ENCODE measurements at regions not wholly inside any gene's neighbourhood (a gene's known extent, or its start where the extent isn't known, plus 50 kb on each side); places are given as distances from the start of the nearest gene placed in this dataset.

DNA sequence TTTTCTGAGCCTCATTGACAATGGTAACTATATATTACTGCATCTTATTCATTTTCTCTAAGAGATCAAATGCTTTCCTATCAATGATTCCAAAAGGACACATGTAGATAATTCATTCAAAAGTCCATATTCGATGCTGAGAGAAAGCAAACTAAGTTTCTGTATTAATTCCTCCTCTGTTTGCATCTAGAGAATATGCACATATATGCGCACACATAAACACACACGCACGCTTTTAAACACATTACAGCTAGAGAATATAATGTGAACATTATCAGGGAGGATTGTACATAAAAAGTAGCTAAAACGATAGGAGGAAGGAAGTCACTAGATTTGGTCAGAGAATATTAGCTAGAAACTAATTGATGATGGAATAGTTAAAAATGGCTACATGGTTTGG lies 379.0 kb upstream of the NETO1 start:
- no peak for TF ChIP-seq CTCF (IDR thresholded peaks at IDR 0.05)
- TF ChIP-seq POLR2AphosphoS5 (IDR thresholded peaks at IDR 0.05), result no peak
- no peak for TF ChIP-seq POLR2A (IDR thresholded peaks at IDR 0.05)

All from transverse colon (tissue), 4 donors.